ENCODE measurements at regions not wholly inside any gene's neighbourhood (a gene's known extent, or its start where the extent isn't known, plus 50 kb on each side); places are given as distances from the start of the nearest gene placed in this dataset.

- TF ChIP-seq POLR2A (IDR thresholded peaks at IDR 0.05) (no peak), CTCF (IDR thresholded peaks at IDR 0.05) (no peak)
Observed at GRCh38 chr21:18620436-18620835, 216.9 kb upstream of the TMPRSS15 start.

Measured in heart left ventricle (tissue), 13 donors.